ENCODE measurements at regions not wholly inside any gene's neighbourhood (a gene's known extent, or its start where the extent isn't known, plus 50 kb on each side); places are given as distances from the start of the nearest gene placed in this dataset.

DNA sequence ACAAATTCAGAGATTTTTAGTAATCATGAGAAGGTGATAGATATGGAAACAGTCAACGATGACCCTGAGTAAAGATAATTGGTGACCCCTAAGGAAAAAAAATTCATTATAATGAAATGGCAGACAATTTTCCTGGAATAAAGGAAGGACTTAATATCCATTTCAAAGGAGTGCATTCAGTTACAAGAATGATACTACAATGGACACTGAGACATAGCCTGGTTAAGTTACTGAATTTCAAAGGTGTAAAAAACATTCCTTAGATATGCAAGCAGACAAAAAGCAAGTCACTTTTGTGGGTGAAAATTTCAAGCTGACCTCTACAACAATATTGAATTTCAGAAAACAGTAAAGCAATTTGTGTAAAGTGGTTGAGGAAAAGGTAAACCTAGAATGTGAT is 1012.5 kb upstream of the SEMA6A start:
- Mint-ChIP-seq H3K9me3 (no peaks in the 10 kb centered on the region), H3K36me3 (ENCODE audit: low read depth) (no peaks in the 10 kb centered on the region), H3K27ac (no peak overlapping the region), H3K4me1 (peaks cover 11% of the 10 kb centered on the region; the same call in 2 of the 3 replicates), H3K27me3 (ENCODE audit: insufficient read depth, low read depth, poor library complexity) (no peaks in the 10 kb centered on the region), H3K4me3 (no peak overlapping the region)
- H3K4me3 ChIP-seq = no peak overlapping the region
- no peak for TF ChIP-seq ZNF331 (CRISPR knock-in tag; IDR thresholded peaks at IDR 0.05; ENCODE audit: low read depth)
- no peak for TF ChIP-seq JUNB (IDR thresholded peaks at IDR 0.05; ENCODE audit: unreplicated experiment)
- TF ChIP-seq EZH2phosphoT487 (IDR thresholded peaks at IDR 0.05; ENCODE audit: unreplicated experiment) = no peak
- TF ChIP-seq ZNF114 (CRISPR knock-in tag; IDR thresholded peaks at IDR 0.05) = no peak
- no peak for TF ChIP-seq CREB1 (CRISPR knock-in tag; IDR thresholded peaks at IDR 0.05; ENCODE audit: low read depth)
- TF ChIP-seq, protein P1, sequence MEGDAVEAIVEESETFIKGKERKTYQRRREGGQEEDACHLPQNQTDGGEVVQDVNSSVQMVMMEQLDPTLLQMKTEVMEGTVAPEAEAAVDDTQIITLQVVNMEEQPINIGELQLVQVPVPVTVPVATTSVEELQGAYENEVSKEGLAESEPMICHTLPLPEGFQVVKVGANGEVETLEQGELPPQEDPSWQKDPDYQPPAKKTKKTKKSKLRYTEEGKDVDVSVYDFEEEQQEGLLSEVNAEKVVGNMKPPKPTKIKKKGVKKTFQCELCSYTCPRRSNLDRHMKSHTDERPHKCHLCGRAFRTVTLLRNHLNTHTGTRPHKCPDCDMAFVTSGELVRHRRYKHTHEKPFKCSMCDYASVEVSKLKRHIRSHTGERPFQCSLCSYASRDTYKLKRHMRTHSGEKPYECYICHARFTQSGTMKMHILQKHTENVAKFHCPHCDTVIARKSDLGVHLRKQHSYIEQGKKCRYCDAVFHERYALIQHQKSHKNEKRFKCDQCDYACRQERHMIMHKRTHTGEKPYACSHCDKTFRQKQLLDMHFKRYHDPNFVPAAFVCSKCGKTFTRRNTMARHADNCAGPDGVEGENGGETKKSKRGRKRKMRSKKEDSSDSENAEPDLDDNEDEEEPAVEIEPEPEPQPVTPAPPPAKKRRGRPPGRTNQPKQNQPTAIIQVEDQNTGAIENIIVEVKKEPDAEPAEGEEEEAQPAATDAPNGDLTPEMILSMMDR (conservative IDR thresholded peaks at IDR 0.05; ENCODE audit: low read depth in 2 of 2) = no peak
- no peak for TF ChIP-seq EZH2 (IDR thresholded peaks at IDR 0.05; ENCODE audit: low read depth, unreplicated experiment)
- TF ChIP-seq POLR2AphosphoS5 (IDR thresholded peaks at IDR 0.05; ENCODE audit: low read depth) = no peak
- TF ChIP-seq, protein P2, sequence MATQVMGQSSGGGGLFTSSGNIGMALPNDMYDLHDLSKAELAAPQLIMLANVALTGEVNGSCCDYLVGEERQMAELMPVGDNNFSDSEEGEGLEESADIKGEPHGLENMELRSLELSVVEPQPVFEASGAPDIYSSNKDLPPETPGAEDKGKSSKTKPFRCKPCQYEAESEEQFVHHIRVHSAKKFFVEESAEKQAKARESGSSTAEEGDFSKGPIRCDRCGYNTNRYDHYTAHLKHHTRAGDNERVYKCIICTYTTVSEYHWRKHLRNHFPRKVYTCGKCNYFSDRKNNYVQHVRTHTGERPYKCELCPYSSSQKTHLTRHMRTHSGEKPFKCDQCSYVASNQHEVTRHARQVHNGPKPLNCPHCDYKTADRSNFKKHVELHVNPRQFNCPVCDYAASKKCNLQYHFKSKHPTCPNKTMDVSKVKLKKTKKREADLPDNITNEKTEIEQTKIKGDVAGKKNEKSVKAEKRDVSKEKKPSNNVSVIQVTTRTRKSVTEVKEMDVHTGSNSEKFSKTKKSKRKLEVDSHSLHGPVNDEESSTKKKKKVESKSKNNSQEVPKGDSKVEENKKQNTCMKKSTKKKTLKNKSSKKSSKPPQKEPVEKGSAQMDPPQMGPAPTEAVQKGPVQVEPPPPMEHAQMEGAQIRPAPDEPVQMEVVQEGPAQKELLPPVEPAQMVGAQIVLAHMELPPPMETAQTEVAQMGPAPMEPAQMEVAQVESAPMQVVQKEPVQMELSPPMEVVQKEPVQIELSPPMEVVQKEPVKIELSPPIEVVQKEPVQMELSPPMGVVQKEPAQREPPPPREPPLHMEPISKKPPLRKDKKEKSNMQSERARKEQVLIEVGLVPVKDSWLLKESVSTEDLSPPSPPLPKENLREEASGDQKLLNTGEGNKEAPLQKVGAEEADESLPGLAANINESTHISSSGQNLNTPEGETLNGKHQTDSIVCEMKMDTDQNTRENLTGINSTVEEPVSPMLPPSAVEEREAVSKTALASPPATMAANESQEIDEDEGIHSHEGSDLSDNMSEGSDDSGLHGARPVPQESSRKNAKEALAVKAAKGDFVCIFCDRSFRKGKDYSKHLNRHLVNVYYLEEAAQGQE (IDR thresholded peaks at IDR 0.05; ENCODE audit: unreplicated experiment) = no peak
- TF ChIP-seq, protein P3, sequence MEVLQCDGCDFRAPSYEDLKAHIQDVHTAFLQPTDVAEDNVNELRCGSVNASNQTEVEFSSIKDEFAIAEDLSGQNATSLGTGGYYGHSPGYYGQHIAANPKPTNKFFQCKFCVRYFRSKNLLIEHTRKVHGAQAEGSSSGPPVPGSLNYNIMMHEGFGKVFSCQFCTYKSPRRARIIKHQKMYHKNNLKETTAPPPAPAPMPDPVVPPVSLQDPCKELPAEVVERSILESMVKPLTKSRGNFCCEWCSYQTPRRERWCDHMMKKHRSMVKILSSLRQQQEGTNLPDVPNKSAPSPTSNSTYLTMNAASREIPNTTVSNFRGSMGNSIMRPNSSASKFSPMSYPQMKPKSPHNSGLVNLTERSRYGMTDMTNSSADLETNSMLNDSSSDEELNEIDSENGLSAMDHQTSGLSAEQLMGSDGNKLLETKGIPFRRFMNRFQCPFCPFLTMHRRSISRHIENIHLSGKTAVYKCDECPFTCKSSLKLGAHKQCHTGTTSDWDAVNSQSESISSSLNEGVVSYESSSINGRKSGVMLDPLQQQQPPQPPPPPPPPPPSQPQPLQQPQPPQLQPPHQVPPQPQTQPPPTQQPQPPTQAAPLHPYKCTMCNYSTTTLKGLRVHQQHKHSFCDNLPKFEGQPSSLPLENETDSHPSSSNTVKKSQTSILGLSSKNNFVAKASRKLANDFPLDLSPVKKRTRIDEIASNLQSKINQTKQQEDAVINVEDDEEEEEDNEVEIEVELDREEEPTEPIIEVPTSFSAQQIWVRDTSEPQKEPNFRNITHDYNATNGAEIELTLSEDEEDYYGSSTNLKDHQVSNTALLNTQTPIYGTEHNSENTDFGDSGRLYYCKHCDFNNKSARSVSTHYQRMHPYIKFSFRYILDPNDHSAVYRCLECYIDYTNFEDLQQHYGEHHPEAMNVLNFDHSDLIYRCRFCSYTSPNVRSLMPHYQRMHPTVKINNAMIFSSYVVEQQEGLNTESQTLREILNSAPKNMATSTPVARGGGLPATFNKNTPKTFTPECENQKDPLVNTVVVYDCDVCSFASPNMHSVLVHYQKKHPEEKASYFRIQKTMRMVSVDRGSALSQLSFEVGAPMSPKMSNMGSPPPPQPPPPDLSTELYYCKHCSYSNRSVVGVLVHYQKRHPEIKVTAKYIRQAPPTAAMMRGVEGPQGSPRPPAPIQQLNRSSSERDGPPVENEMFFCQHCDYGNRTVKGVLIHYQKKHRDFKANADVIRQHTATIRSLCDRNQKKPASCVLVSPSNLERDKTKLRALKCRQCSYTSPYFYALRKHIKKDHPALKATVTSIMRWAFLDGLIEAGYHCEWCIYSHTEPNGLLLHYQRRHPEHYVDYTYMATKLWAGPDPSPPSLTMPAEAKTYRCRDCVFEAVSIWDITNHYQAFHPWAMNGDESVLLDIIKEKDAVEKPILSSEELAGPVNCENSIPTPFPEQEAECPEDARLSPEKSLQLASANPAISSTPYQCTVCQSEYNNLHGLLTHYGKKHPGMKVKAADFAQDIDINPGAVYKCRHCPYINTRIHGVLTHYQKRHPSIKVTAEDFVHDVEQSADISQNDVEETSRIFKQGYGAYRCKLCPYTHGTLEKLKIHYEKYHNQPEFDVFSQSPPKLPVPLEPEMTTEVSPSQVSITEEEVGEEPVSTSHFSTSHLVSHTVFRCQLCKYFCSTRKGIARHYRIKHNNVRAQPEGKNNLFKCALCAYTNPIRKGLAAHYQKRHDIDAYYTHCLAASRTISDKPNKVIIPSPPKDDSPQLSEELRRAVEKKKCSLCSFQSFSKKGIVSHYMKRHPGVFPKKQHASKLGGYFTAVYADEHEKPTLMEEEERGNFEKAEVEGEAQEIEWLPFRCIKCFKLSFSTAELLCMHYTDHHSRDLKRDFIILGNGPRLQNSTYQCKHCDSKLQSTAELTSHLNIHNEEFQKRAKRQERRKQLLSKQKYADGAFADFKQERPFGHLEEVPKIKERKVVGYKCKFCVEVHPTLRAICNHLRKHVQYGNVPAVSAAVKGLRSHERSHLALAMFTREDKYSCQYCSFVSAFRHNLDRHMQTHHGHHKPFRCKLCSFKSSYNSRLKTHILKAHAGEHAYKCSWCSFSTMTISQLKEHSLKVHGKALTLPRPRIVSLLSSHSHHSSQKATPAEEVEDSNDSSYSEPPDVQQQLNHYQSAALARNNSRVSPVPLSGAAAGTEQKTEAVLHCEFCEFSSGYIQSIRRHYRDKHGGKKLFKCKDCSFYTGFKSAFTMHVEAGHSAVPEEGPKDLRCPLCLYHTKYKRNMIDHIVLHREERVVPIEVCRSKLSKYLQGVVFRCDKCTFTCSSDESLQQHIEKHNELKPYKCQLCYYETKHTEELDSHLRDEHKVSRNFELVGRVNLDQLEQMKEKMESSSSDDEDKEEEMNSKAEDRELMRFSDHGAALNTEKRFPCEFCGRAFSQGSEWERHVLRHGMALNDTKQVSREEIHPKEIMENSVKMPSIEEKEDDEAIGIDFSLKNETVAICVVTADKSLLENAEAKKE (CRISPR knock-in tag; IDR thresholded peaks at IDR 0.05) = no peak
- TF ChIP-seq STAT1 (IDR thresholded peaks at IDR 0.05; ENCODE audit: unreplicated experiment) = no peak
- TF ChIP-seq NANOG (IDR thresholded peaks at IDR 0.05; ENCODE audit: borderline replicate concordance) = no peak
- TF ChIP-seq, protein P4, sequence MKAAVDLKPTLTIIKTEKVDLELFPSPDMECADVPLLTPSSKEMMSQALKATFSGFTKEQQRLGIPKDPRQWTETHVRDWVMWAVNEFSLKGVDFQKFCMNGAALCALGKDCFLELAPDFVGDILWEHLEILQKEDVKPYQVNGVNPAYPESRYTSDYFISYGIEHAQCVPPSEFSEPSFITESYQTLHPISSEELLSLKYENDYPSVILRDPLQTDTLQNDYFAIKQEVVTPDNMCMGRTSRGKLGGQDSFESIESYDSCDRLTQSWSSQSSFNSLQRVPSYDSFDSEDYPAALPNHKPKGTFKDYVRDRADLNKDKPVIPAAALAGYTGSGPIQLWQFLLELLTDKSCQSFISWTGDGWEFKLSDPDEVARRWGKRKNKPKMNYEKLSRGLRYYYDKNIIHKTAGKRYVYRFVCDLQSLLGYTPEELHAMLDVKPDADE (IDR thresholded peaks at IDR 0.05) = no peak
- ATAC-seq = no peak
- no peaks in the 10 kb centered on the region for H4K20me1 ChIP-seq (replicated peaks; ENCODE audit: insufficient read depth)
- no peaks in the 10 kb centered on the region for H3K79me2 ChIP-seq (replicated peaks; ENCODE audit: insufficient read depth)
- peaks cover 12% of the 10 kb centered on the region for H3K4me1 ChIP-seq (ENCODE audit: insufficient read depth)
- H3K36me3 ChIP-seq (ENCODE audit: insufficient read depth) = no peaks in the 10 kb centered on the region
- H3K27ac ChIP-seq (ENCODE audit: low read depth) = no peak overlapping the region
- no peak for DNase-seq (ENCODE audit: low spot score)
- H2AFZ ChIP-seq = no peak overlapping the region
- no peaks in the 10 kb centered on the region for H3K27me3 ChIP-seq (ENCODE audit: insufficient read depth)
- H3K9me2 ChIP-seq (ENCODE audit: insufficient read depth) = no peaks in the 10 kb centered on the region
- H3K4me2 ChIP-seq = no peak overlapping the region
- H3F3A ChIP-seq (replicated peaks; ENCODE audit: low read depth) = no peaks in the 10 kb centered on the region

Measured in GM23338 (cell line).